Neural cell (in vitro differentiated cells): ENCODE measurements at regions not wholly inside any gene's neighbourhood (a gene's known extent, or its start where the extent isn't known, plus 50 kb on each side); places are given as distances from the start of the nearest gene placed in this dataset.

Experiments used
- H2AFZ ChIP-seq: fragments of 200-600, 300-800 bp; sonication (generic), shearing (Covaris generic); 2 replicates; pipeline ENCODE4 v1.6.0; 2014; ENCODE audit warnings: low read depth, mild to moderate bottlenecking, antibody characterized with exemption, low read length, moderate library complexity
- H3F3A ChIP-seq: fragments of 200-600 bp; shearing (Covaris generic); 2 replicates; pipeline ENCODE4 v1.6.1; 2016; ENCODE audit warnings: mild to moderate bottlenecking, moderate library complexity, mixed read lengths, antibody characterized with exemption, low read length; ENCODE audit not compliant: insufficient read depth, poor library complexity, severe bottlenecking
- H3K27ac ChIP-seq: fragments of 200-600, 300-800 bp; sonication (generic), shearing (Covaris generic); 2 replicates; pipeline ENCODE4 v1.5.1; 2014; ENCODE audit warnings: mild to moderate bottlenecking, low read length, moderate library complexity
- H3K27me3 ChIP-seq: fragments of 300-800, 200-600 bp; sonication (generic), shearing (Covaris generic); 2 replicates; pipeline ENCODE4 v1.6.0; 2014; ENCODE audit warnings: mild to moderate bottlenecking, low read depth, low read length, moderate library complexity; ENCODE audit not compliant: insufficient read depth
- H3K36me3 ChIP-seq: fragments of 300-800, 200-600 bp; sonication (generic), shearing (Covaris generic); 2 replicates; pipeline ENCODE4 v1.5.1; 2014; ENCODE audit warnings: mild to moderate bottlenecking, antibody characterized with exemption, low read length, moderate library complexity; ENCODE audit not compliant: insufficient read depth
- H3K4me2 ChIP-seq: fragments of 300-800, 200-600 bp; sonication (generic), shearing (Covaris generic); 2 replicates; pipeline ENCODE4 v1.6.0; 2014; ENCODE audit warnings: mild to moderate bottlenecking, low read length
- H3K4me3 ChIP-seq: fragments of 300-800, 200-600 bp; sonication (generic), shearing (Covaris generic); 2 replicates; pipeline ENCODE4 v1.5.1; 2014; ENCODE audit warnings: mild to moderate bottlenecking, low read length, moderate library complexity
- H3K79me2 ChIP-seq: fragments of 200-600 bp; shearing (Covaris generic); replicated peaks from 2 replicates; pipeline ENCODE4 v1.6.0; 2014; ENCODE audit warnings: mild to moderate bottlenecking, low read length, moderate library complexity; ENCODE audit not compliant: insufficient read depth
- H3K9ac ChIP-seq: fragments of 300-800, 200-600 bp; sonication (generic), shearing (Covaris generic); 2 replicates; pipeline ENCODE4 v1.6.1; 2016; ENCODE audit warnings: mild to moderate bottlenecking, low read length, mixed read lengths
- H3K9me2 ChIP-seq: fragments of 200-600 bp; shearing (Covaris generic); 2 replicates; pipeline ENCODE4 v1.6.1; 2016; ENCODE audit warnings: mild to moderate bottlenecking, low read length, mixed read lengths; ENCODE audit not compliant: insufficient read depth
- H3K9me3 ChIP-seq: fragments of 200-600, 300-800 bp; sonication (generic), shearing (Covaris generic); 2 replicates; pipeline ENCODE4 v1.6.1; 2016; ENCODE audit warnings: mild to moderate bottlenecking, mixed run types, low read length, moderate library complexity, mixed read lengths
- H4K20me1 ChIP-seq: fragments of 200-600 bp; shearing (Covaris generic); 2 replicates; pipeline ENCODE4 v1.6.1; 2016; ENCODE audit warnings: mild to moderate bottlenecking, mixed run types; ENCODE audit not compliant: insufficient read depth
- CTCF ChIP-seq: fragments of 450-650 bp; IDR thresholded peaks from 2 replicates; pipeline ENCODE4 v1.5.1; 2014; ENCODE audit warnings: antibody characterized with exemption, mild to moderate bottlenecking, moderate library complexity; ENCODE audit not compliant: poor library complexity, severe bottlenecking
- EP300 ChIP-seq: fragments of 450-650 bp; conservative IDR thresholded peaks from 2 replicates; pipeline ENCODE4 v1.6.1; 2014; ENCODE audit warnings: antibody characterized with exemption, mild to moderate bottlenecking, moderate library complexity; ENCODE audit not compliant: poor library complexity, severe bottlenecking
- EZH2 ChIP-seq: fragments of 200-600, 300-800 bp; shearing (Covaris generic), sonication (generic); IDR thresholded peaks from 2 replicates; pipeline ENCODE4 v1.6.1; 2014; ENCODE audit warnings: antibody characterized with exemption, low read length, borderline replicate concordance, mild to moderate bottlenecking; ENCODE audit not compliant: insufficient read depth, poor library complexity, severe bottlenecking
- MXI1 ChIP-seq: fragments of 450-650 bp; conservative IDR thresholded peaks from 2 replicates; pipeline ENCODE4 v1.6.1; 2014; ENCODE audit warnings: antibody characterized with exemption, mild to moderate bottlenecking; ENCODE audit not compliant: poor library complexity, severe bottlenecking
- POLR2AphosphoS5 ChIP-seq: IDR thresholded peaks from 2 replicates; pipeline ENCODE4 v1.6.1; 2012
- RAD21 ChIP-seq: fragments of 450-650 bp; conservative IDR thresholded peaks from 2 replicates; pipeline ENCODE4 v1.6.1; 2014; ENCODE audit warnings: antibody characterized with exemption, mild to moderate bottlenecking, moderate library complexity
- REST ChIP-seq: IDR thresholded peaks from 2 replicates; pipeline ENCODE4 v1.6.1; 2012; ENCODE audit warnings: borderline replicate concordance
- SMC3 ChIP-seq: fragments of 450-650 bp; conservative IDR thresholded peaks from 2 replicates; pipeline ENCODE4 v1.6.1; 2014; ENCODE audit warnings: antibody characterized with exemption, mild to moderate bottlenecking, moderate library complexity; ENCODE audit not compliant: poor library complexity
- TAF1 ChIP-seq: IDR thresholded peaks from 2 replicates; pipeline ENCODE4 v1.6.1; 2012; ENCODE audit warnings: low read depth

- Histone ChIP-seq H3K9me2 (no peaks in the 10 kb centered on the region), H3K9me3 (no peaks in the 10 kb centered on the region), H4K20me1 (no peaks in the 10 kb centered on the region), H3K79me2 (no peaks in the 10 kb centered on the region), H3F3A (no peaks in the 10 kb centered on the region), H3K27ac (no peak overlapping the region), H2AFZ (no peak overlapping the region), H3K4me2 (no peak overlapping the region), H3K9ac (no peak overlapping the region), H3K36me3 (no peaks in the 10 kb centered on the region), H3K27me3 (no peaks in the 10 kb centered on the region), H3K4me3 (no peak overlapping the region)
- TF ChIP-seq SMC3 (no peak), EP300 (no peak), MXI1 (no peak), CTCF (no peak), EZH2 (no peak), REST (no peak), POLR2AphosphoS5 (no peak), TAF1 (no peak), RAD21 (no peak)
These were observed 181.4 kb downstream of the MOXD1 start for GRCh38 chr6:132219901-132220300.

- Histone ChIP-seq H3K9me3 (no peaks in the 10 kb centered on the region), H3K36me3 (no peaks in the 10 kb centered on the region), H3K9ac (no peak overlapping the region), H3K4me2 (no peak overlapping the region), H3K27ac (no peak overlapping the region), H3K27me3 (no peaks in the 10 kb centered on the region), H3F3A (no peaks in the 10 kb centered on the region), H3K4me3 (no peak overlapping the region), H3K79me2 (no peaks in the 10 kb centered on the region), H4K20me1 (no peaks in the 10 kb centered on the region), H2AFZ (no peak overlapping the region), H3K9me2 (no peaks in the 10 kb centered on the region)
- TF ChIP-seq SMC3: peak; percentile 79
- TF ChIP-seq EZH2: no peak
- TF ChIP-seq CTCF: peak; percentile 63
- peak; percentile 72 for TF ChIP-seq RAD21
- TF ChIP-seq REST: no peak
These were observed 183.1 kb downstream of the MOXD1 start for GRCh38 chr6:132218059-132218696.
